ENCODE measurements at regions not wholly inside any gene's neighbourhood (a gene's known extent, or its start where the extent isn't known, plus 50 kb on each side); places are given as distances from the start of the nearest gene placed in this dataset.

GRCh38 chr15:66848116-66848515, 146.1 kb downstream of the SMAD6 start (continued):
- TF ChIP-seq RNF219 (CRISPR knock-in tag; IDR thresholded peaks at IDR 0.05) (no peak), ZC3H11A (IDR thresholded peaks at IDR 0.05; ENCODE audit: low read depth, low read length) (no peak), HINFP (tag; conservative IDR thresholded peaks at IDR 0.05; ENCODE audit: low read depth) (no peak)

- no peak overlapping the region for H2AFZ ChIP-seq (ENCODE audit: low read depth, low read length)
- FAIRE-seq: no peak
- intact Hi-C loops (cut with micrococcal nuclease) (no loop called here), in situ Hi-C loops (cut with MboI) (no loop called here)
- ChIA-PET CTCF (ENCODE audit: low intra/inter-chr PET ratio) (no interaction called here), POLR2A (interaction anchor here (0.6 to 1.4 kb wide), 3 partner anchors 9 to 13 kb away, joined by 3 to 7 read pairs (median 4); no protein-coding TSS in a partner anchor)
- no peak overlapping the region for H3K4me3 ChIP-seq
- H3K79me2 ChIP-seq (ENCODE audit: control insufficient read depth, insufficient read depth, low read length): no peaks in the 10 kb centered on the region
- 43% methylated on average over 8 of the region's 9 CpGs for WGBS (ENCODE audit: insufficient coverage, low coverage, missing lambda C conversion rate)
- H3K9me1 ChIP-seq (ENCODE audit: control insufficient read depth, insufficient read depth, low read length): no peaks in the 10 kb centered on the region
- H4K20me1 ChIP-seq (replicated peaks; ENCODE audit: control insufficient read depth, insufficient read depth, low read length): 0 out of 2 replicates have a peak, but pooled peaks cover 4% of the 10 kb centered on the region
- H3K4me1 ChIP-seq (replicated peaks in 1 of 2; ENCODE audit: control insufficient read depth in 2 of 2, insufficient read depth in 2 of 2, low read length in 2 of 2): peaks cover 19 to 31% of the 10 kb centered on the region in 2 experiments; a peak in 4 of 5 replicates
- no peak overlapping the region for H3K4me2 ChIP-seq (ENCODE audit: insufficient read depth, low read length)
- H3K9ac ChIP-seq (ENCODE audit: insufficient read depth in 1 of 2, low read depth in 2 of 2, low read length in 2 of 2): no peak overlapping the region
- BruUV-seq (replicated peaks): no TSS peak
- H3K27me3 ChIP-seq (ENCODE audit: control insufficient read depth in 2 of 2, insufficient read depth in 2 of 2, low read length in 2 of 2): no peaks in the 10 kb centered on the region
- H3K9me3 ChIP-seq (replicated peaks; ENCODE audit: control insufficient read depth, insufficient read depth, low read depth, low read length): no peaks in the 10 kb centered on the region
- DNase-seq (ENCODE audit: extremely low read depth in 1 of 4, low spot score in 3 of 4): no peak
- ATAC-seq: no peak
- no peaks in the 10 kb centered on the region for H3K36me3 ChIP-seq (ENCODE audit: control insufficient read depth, insufficient read depth, low read length)
- no peak overlapping the region for H3K27ac ChIP-seq (ENCODE audit: extremely low read depth, low read depth, low read length)
- no peak for TF ChIP-seq ELK3 (CRISPR knock-in tag; IDR thresholded peaks at IDR 0.05)
- no peak for TF ChIP-seq NBN (IDR thresholded peaks at IDR 0.05; ENCODE audit: low read depth)
- no peak for TF ChIP-seq FOXA3 (CRISPR knock-in tag; conservative IDR thresholded peaks at IDR 0.05 in 1 of 2, IDR thresholded peaks at IDR 0.05 in 1 of 2)
- no peak for TF ChIP-seq ERF (CRISPR knock-in tag; IDR thresholded peaks at IDR 0.05)
- TF ChIP-seq TGIF2 (CRISPR knock-in tag; IDR thresholded peaks at IDR 0.05): no peak
- no peak for TF ChIP-seq JUNB (CRISPR knock-in tag; conservative IDR thresholded peaks at IDR 0.05)
These were observed 146.8 kb downstream of the SMAD6 start for GRCh38 chr15:66848686-66849392.
